ENCODE measurements at regions not wholly inside any gene's neighbourhood (a gene's known extent, or its start where the extent isn't known, plus 50 kb on each side); places are given as distances from the start of the nearest gene placed in this dataset.

GRCh38 chr5:74201334-74202081, 439.0 kb downstream of the ENC1 start:
- H3K4me1 Mint-ChIP-seq (ENCODE audit: low read depth), result peaks cover 50% of the 10 kb centered on the region
- TF ChIP-seq, protein P1, sequence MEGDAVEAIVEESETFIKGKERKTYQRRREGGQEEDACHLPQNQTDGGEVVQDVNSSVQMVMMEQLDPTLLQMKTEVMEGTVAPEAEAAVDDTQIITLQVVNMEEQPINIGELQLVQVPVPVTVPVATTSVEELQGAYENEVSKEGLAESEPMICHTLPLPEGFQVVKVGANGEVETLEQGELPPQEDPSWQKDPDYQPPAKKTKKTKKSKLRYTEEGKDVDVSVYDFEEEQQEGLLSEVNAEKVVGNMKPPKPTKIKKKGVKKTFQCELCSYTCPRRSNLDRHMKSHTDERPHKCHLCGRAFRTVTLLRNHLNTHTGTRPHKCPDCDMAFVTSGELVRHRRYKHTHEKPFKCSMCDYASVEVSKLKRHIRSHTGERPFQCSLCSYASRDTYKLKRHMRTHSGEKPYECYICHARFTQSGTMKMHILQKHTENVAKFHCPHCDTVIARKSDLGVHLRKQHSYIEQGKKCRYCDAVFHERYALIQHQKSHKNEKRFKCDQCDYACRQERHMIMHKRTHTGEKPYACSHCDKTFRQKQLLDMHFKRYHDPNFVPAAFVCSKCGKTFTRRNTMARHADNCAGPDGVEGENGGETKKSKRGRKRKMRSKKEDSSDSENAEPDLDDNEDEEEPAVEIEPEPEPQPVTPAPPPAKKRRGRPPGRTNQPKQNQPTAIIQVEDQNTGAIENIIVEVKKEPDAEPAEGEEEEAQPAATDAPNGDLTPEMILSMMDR (IDR thresholded peaks at IDR 0.05), result peak; percentile 24; the same call in 1 of the 2 replicates
- peak overlapping the region; percentile 3; the same call in 1 of the 2 replicates for H3K4me3 Mint-ChIP-seq
- H3K9me3 Mint-ChIP-seq, result no peaks in the 10 kb centered on the region
- H3K36me3 Mint-ChIP-seq (ENCODE audit: low read depth), result no peaks in the 10 kb centered on the region
- no peaks in the 10 kb centered on the region; the same call in 1 of the 2 replicates for H3K27me3 Mint-ChIP-seq (ENCODE audit: insufficient read depth)
- DNase-seq, result peak; percentile 42
- peak overlapping the region; percentile 48 for H3K27ac Mint-ChIP-seq

GRCh38 chr5:74200560-74200959, 440.0 kb downstream of the ENC1 start:
- no peak for DNase-seq
- TF ChIP-seq, protein P1 (IDR thresholded peaks at IDR 0.05), result no peak
- H3K4me3 Mint-ChIP-seq, result no peak overlapping the region
- no peak overlapping the region for H3K27ac Mint-ChIP-seq
- H3K36me3 Mint-ChIP-seq (ENCODE audit: low read depth), result no peaks in the 10 kb centered on the region; the same call in 1 of the 2 replicates
- H3K9me3 Mint-ChIP-seq, result no peaks in the 10 kb centered on the region
- no peaks in the 10 kb centered on the region; the same call in 1 of the 2 replicates for H3K27me3 Mint-ChIP-seq (ENCODE audit: insufficient read depth)
- H3K4me1 Mint-ChIP-seq (ENCODE audit: low read depth), result peaks cover 40% of the 10 kb centered on the region

GRCh38 chr5:74199436-74200210, 440.9 kb downstream of the ENC1 start:
- H3K36me3 Mint-ChIP-seq (ENCODE audit: low read depth), result no peaks in the 10 kb centered on the region; the same call in 1 of the 2 replicates
- peaks cover 39% of the 10 kb centered on the region for H3K4me1 Mint-ChIP-seq (ENCODE audit: low read depth)
- peaks cover 2% of the 10 kb centered on the region for H3K27me3 Mint-ChIP-seq (ENCODE audit: insufficient read depth)
- DNase-seq, result peak; percentile 77
- H3K4me3 Mint-ChIP-seq, result no peak overlapping the region; the same call in 1 of the 2 replicates
- no peaks in the 10 kb centered on the region for H3K9me3 Mint-ChIP-seq
- peak overlapping the region; percentile 79 for H3K27ac Mint-ChIP-seq
- TF ChIP-seq, protein P1 (IDR thresholded peaks at IDR 0.05), result no peak

GRCh38 chr5:74199005-74199404, 441.5 kb downstream of the ENC1 start:
- Mint-ChIP-seq H3K9me3 (no peaks in the 10 kb centered on the region), H3K27ac (peak overlapping the region; percentile 79), H3K36me3 (ENCODE audit: low read depth) (no peaks in the 10 kb centered on the region; the same call in 1 of the 2 replicates), H3K4me3 (no peak overlapping the region), H3K4me1 (ENCODE audit: low read depth) (peaks cover 39% of the 10 kb centered on the region), H3K27me3 (ENCODE audit: insufficient read depth) (peaks cover 2% of the 10 kb centered on the region)
- no peak for DNase-seq
- TF ChIP-seq, protein P1 (IDR thresholded peaks at IDR 0.05), result no peak

DNA sequence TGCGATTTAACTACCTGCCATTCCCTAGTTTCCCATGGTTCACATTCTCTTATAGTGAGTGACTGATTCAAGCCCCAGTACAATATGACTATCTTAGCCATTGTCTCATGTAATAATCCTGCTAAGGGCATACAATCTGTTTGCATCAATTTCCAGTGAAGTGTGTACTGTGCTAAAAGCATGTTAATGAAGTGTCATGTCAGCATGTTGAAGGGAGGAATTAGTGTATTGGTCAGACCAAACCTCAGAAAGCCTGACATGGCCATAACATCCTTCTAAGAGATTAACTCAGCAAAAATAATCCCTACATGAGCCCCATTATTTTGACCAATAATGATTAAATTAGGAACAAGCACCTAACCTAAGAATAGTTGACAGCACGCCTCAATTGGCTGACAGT, 442.4 kb downstream of the ENC1 start:
- no peaks in the 10 kb centered on the region; the same call in 1 of the 2 replicates for H3K36me3 Mint-ChIP-seq (ENCODE audit: low read depth)
- H3K9me3 Mint-ChIP-seq, result no peaks in the 10 kb centered on the region
- TF ChIP-seq, protein P1 (IDR thresholded peaks at IDR 0.05), result no peak
- no peak overlapping the region for H3K27ac Mint-ChIP-seq
- no peak overlapping the region for H3K4me3 Mint-ChIP-seq
- DNase-seq, result no peak
- H3K27me3 Mint-ChIP-seq (ENCODE audit: insufficient read depth), result peaks cover 2% of the 10 kb centered on the region
- H3K4me1 Mint-ChIP-seq (ENCODE audit: low read depth), result peaks cover 40% of the 10 kb centered on the region
